Natural killer cell treated with Interleukin-12 subunit alpha and Interleukin-12 subunit beta and Interleukin-15 and Interleukin-18, amount 100 ng/mL, for 72 hours (primary cell): ENCODE measurements at regions not wholly inside any gene's neighbourhood (a gene's known extent, or its start where the extent isn't known, plus 50 kb on each side); places are given as distances from the start of the nearest gene placed in this dataset.

Source experiments
- ATAC-seq, 2 donors: fragments of 150-1000 bp; cut with Tn5 transposase in 1 of 2; sonication (Bioruptor Pico), chemical (Tn5 transposase) in 1 of 2; 2 replicates each; pipeline ENCODE4 v1.10.0; 2021
- DNase-seq: peaks from one replicate; pipeline ENCODE4 v3.0.0; 2022; ENCODE audit warnings: low spot score
- H3K27ac Mint-ChIP-seq, 2 donors: 1 replicate in 1 of 2; 2 replicates in 1 of 2; pipeline ENCODE4 v1.8.0; 2022; ENCODE audit warnings: mixed read lengths in 2 of 2, mild to moderate bottlenecking in 1 of 2, moderate library complexity in 1 of 2
- H3K27me3 Mint-ChIP-seq, 2 donors: 1 replicate in 1 of 2; 2 replicates in 1 of 2; pipeline ENCODE4 v1.8.0; 2022; ENCODE audit warnings: mixed read lengths in 2 of 2
- H3K36me3 Mint-ChIP-seq: one replicate; pipeline ENCODE4 v1.8.0; 2022; ENCODE audit warnings: mixed read lengths
- H3K4me1 Mint-ChIP-seq, 2 donors: 1 replicate in 1 of 2; 2 replicates in 1 of 2; pipeline ENCODE4 v1.8.0; 2022; ENCODE audit warnings: low read depth in 2 of 2, mixed read lengths in 2 of 2, mild to moderate bottlenecking in 1 of 2
- H3K4me3 Mint-ChIP-seq: one replicate; pipeline ENCODE4 v1.8.0; 2022; ENCODE audit warnings: mixed read lengths
- H3K9me3 Mint-ChIP-seq: 2 replicates; pipeline ENCODE4 v1.8.0; 2022; ENCODE audit warnings: mixed read lengths

GRCh38 chr4:185883591-185883990, 71.6 kb upstream of the SORBS2 start:
- no peaks in the 10 kb centered on the region for H3K36me3 Mint-ChIP-seq
- H3K27ac Mint-ChIP-seq, result no peak overlapping the region
- no peak for DNase-seq
- no peak overlapping the region for H3K4me3 Mint-ChIP-seq
- ATAC-seq, result no peak
- H3K27me3 Mint-ChIP-seq, result peaks cover 0 to 2% of the 10 kb centered on the region in 2 donors
- no peaks in the 10 kb centered on the region for H3K4me1 Mint-ChIP-seq
- H3K9me3 Mint-ChIP-seq, result no peaks in the 10 kb centered on the region

GRCh38 chr4:185885075-185885474, 73.1 kb upstream of the SORBS2 start:
- no peaks in the 10 kb centered on the region for H3K9me3 Mint-ChIP-seq
- ATAC-seq (no peak), DNase-seq (no peak)
- no peaks in the 10 kb centered on the region for H3K4me1 Mint-ChIP-seq
- H3K36me3 Mint-ChIP-seq, result peaks cover 6% of the 10 kb centered on the region
- no peak overlapping the region for H3K27ac Mint-ChIP-seq
- no peak overlapping the region for H3K4me3 Mint-ChIP-seq
- peaks cover 2 to 8% of the 10 kb centered on the region in 2 donors for H3K27me3 Mint-ChIP-seq

GRCh38 chr4:185885604-185886003, 73.6 kb upstream of the SORBS2 start:
- ATAC-seq, result no peak
- no peaks in the 10 kb centered on the region for H3K4me1 Mint-ChIP-seq
- DNase-seq, result no peak

GRCh38 chr4:185886832-185887524, 75.0 kb upstream of the SORBS2 start:
- DNase-seq, result no peak
- Mint-ChIP-seq H3K36me3 (peaks cover 6% of the 10 kb centered on the region), H3K4me1 (no peaks in the 10 kb centered on the region), H3K9me3 (no peaks in the 10 kb centered on the region), H3K4me3 (no peak overlapping the region), H3K27ac (no peak overlapping the region), H3K27me3 (peaks cover 6 to 8% of the 10 kb centered on the region in 2 donors)
- no peak for ATAC-seq

More at GRCh38 chr4:185885604-185886003, 73.6 kb upstream of the SORBS2 start:
- peaks cover 6% of the 10 kb centered on the region for H3K36me3 Mint-ChIP-seq
- no peak overlapping the region for H3K4me3 Mint-ChIP-seq
- H3K9me3 Mint-ChIP-seq, result no peaks in the 10 kb centered on the region
- H3K27ac Mint-ChIP-seq, result no peak overlapping the region
- peaks cover 5 to 8% of the 10 kb centered on the region in 2 donors for H3K27me3 Mint-ChIP-seq

DNA sequence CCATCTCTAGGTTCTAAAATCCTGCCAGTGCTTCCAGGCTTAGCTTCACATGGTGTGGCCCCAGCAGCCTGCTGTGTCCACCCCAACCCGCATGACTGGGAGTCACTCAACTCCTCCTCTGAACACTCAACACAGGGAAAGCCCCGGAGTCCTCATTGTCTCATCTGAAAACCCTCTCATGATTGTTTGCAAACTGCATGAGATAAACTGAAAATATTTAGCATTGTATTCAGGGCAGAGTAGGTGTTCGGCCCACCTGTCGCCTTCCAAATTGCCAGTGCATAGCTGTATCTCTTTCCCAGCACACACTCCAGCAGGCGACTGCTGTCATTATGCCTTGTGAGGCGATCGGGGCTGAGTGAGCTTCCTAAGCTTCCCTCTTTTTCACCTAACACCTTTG, 76.7 kb upstream of the SORBS2 start:
- Mint-ChIP-seq H3K27ac (no peak overlapping the region), H3K27me3 (peaks cover 7 to 8% of the 10 kb centered on the region in 2 donors), H3K9me3 (no peaks in the 10 kb centered on the region), H3K4me3 (no peak overlapping the region), H3K36me3 (peaks cover 6% of the 10 kb centered on the region), H3K4me1 (no peaks in the 10 kb centered on the region)
- no peak for ATAC-seq
- DNase-seq, result no peak

GRCh38 chr4:185889585-185889984, 77.6 kb upstream of the SORBS2 start:
- H3K9me3 Mint-ChIP-seq, result no peaks in the 10 kb centered on the region
- H3K27me3 Mint-ChIP-seq, result peaks cover 7 to 8% of the 10 kb centered on the region in 2 donors
- H3K27ac Mint-ChIP-seq, result no peak overlapping the region

GRCh38 chr4:185890196-185890595, 78.2 kb upstream of the SORBS2 start:
- ATAC-seq (no peak), DNase-seq (no peak)
- no peaks in the 10 kb centered on the region for H3K9me3 Mint-ChIP-seq
- no peaks in the 10 kb centered on the region for H3K4me1 Mint-ChIP-seq
- H3K36me3 Mint-ChIP-seq, result peaks cover 6% of the 10 kb centered on the region
- H3K27me3 Mint-ChIP-seq, result peaks cover 7 to 8% of the 10 kb centered on the region in 2 donors
- no peak overlapping the region for H3K27ac Mint-ChIP-seq
- no peak overlapping the region for H3K4me3 Mint-ChIP-seq

More at GRCh38 chr4:185889585-185889984, 77.6 kb upstream of the SORBS2 start:
- no peaks in the 10 kb centered on the region for H3K4me1 Mint-ChIP-seq
- no peak overlapping the region for H3K4me3 Mint-ChIP-seq
- DNase-seq, result no peak
- no peak for ATAC-seq
- H3K36me3 Mint-ChIP-seq, result peaks cover 6% of the 10 kb centered on the region

- Mint-ChIP-seq H3K36me3 (peaks cover 6% of the 10 kb centered on the region), H3K4me1 (peaks cover 0 to 3% of the 10 kb centered on the region in 2 donors), H3K4me3 (no peak overlapping the region), H3K27me3 (peaks cover 7 to 8% of the 10 kb centered on the region in 2 donors), H3K27ac (no peak overlapping the region), H3K9me3 (no peaks in the 10 kb centered on the region)
- ATAC-seq (no peak), DNase-seq (no peak)
Measured at GRCh38 chr4:185892165-185892564, 80.2 kb upstream of the SORBS2 start.

DNA sequence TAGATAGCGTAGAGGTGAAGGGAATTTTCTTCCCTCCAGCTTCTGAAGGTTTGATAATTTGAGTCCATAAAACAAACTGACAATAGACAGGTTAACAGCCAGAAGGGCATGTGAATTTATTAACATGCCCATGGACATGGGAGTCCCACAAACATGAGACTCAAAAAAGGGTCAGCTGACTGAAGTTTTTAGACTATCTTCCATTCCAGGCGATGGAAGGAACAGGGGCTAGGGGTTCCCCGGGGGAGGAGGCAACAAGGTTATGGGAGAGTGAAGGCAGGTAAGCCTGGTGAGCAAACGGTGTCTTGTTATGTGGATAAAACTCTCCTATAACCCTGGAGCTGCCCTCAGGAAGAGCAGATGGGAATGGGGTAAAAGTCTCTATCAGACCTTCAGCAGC, 81.5 kb upstream of the SORBS2 start:
- Mint-ChIP-seq H3K9me3 (no peaks in the 10 kb centered on the region), H3K36me3 (peaks cover 6% of the 10 kb centered on the region), H3K27ac (no peak overlapping the region), H3K4me3 (no peak overlapping the region), H3K27me3 (peaks cover 7 to 8% of the 10 kb centered on the region in 2 donors), H3K4me1 (peaks cover 0 to 4% of the 10 kb centered on the region in 2 donors)
- DNase-seq (no peak), ATAC-seq (no peak)

DNA sequence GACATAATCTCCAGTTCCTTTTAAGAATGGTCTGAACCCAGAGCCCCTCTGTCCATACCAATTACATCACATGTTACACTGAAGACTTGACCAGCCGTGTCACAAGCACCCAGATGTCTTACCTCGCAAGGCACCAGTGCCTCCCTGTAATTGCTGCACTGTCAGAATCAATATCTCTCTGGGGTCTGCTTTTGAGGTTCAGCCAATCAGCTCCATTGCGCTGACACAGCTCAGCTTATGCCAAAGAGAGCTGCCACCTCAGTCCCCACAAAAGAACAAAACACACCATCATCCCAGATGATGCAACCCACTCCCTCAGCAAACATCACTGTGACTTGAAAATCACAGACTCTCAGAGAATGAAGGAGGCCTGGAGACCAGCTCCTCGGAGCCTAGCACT, 82.5 kb upstream of the SORBS2 start:
- no peak for ATAC-seq
- no peak for DNase-seq
- no peaks in the 10 kb centered on the region for H3K9me3 Mint-ChIP-seq
- H3K4me3 Mint-ChIP-seq, result no peak overlapping the region
- peaks cover 3% of the 10 kb centered on the region for H3K36me3 Mint-ChIP-seq
- H3K27ac Mint-ChIP-seq, result no peak overlapping the region
- H3K27me3 Mint-ChIP-seq, result peaks cover 5% of the 10 kb centered on the region in 2 donors
- H3K4me1 Mint-ChIP-seq, result peaks cover 0 to 4% of the 10 kb centered on the region in 2 donors

- no peak overlapping the region for H3K4me3 Mint-ChIP-seq
- no peak for ATAC-seq
- peaks cover 0 to 4% of the 10 kb centered on the region in 2 donors for H3K4me1 Mint-ChIP-seq
- no peaks in the 10 kb centered on the region for H3K9me3 Mint-ChIP-seq
- no peak overlapping the region for H3K27ac Mint-ChIP-seq
- peaks cover 5 to 7% of the 10 kb centered on the region in 2 donors for H3K27me3 Mint-ChIP-seq
- no peaks in the 10 kb centered on the region for H3K36me3 Mint-ChIP-seq
- no peak for DNase-seq
Measured at GRCh38 chr4:185895351-185895750, 83.4 kb upstream of the SORBS2 start.

GRCh38 chr4:185895866-185896265, 83.9 kb upstream of the SORBS2 start:
- H3K4me1 Mint-ChIP-seq, result peaks cover 0 to 4% of the 10 kb centered on the region in 2 donors
- no peaks in the 10 kb centered on the region for H3K36me3 Mint-ChIP-seq
- H3K4me3 Mint-ChIP-seq, result no peak overlapping the region
- H3K27me3 Mint-ChIP-seq, result peaks cover 2 to 7% of the 10 kb centered on the region in 2 donors
- no peaks in the 10 kb centered on the region for H3K9me3 Mint-ChIP-seq
- DNase-seq (no peak), ATAC-seq (no peak)
- H3K27ac Mint-ChIP-seq, result no peak overlapping the region

DNA sequence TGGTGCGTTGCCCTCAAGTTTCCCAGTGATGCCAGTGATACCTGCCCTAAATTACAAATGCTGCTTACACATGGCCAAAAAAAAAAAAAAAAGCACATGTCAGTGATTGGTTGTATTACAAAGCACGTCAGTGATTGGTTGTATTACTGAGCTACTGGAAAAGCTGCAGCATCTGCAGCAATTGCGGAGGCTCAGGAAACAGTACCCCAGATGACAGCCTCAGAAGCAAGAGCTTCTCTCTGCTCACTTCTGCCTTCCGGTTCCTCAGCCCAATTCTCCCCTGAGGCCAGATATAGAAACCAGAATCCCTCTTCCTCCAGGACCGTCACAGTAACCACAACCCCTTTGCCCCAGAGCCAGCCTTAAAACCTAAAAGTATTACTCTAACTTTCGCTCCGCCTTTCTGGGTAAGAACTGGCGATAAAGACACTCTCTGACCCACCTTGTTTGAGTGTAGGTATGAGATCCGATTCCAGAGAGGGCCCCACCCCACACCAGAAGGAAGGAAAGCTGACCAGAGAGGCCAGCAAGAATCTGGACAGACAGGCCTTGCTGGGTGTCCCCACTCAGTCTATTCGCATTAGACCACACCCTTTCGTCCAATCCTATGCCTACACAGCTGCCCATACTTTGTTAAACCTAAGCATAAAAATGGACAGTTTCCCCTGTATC, 85.0 kb upstream of the SORBS2 start:
- H3K27me3 Mint-ChIP-seq, result peaks cover 2 to 7% of the 10 kb centered on the region in 2 donors
- H3K36me3 Mint-ChIP-seq, result no peaks in the 10 kb centered on the region
- no peaks in the 10 kb centered on the region for H3K9me3 Mint-ChIP-seq
- DNase-seq (no peak), ATAC-seq (no peak)
- no peak overlapping the region for H3K4me3 Mint-ChIP-seq
- peaks cover 0 to 4% of the 10 kb centered on the region in 2 donors for H3K4me1 Mint-ChIP-seq
- no peak overlapping the region for H3K27ac Mint-ChIP-seq

DNA sequence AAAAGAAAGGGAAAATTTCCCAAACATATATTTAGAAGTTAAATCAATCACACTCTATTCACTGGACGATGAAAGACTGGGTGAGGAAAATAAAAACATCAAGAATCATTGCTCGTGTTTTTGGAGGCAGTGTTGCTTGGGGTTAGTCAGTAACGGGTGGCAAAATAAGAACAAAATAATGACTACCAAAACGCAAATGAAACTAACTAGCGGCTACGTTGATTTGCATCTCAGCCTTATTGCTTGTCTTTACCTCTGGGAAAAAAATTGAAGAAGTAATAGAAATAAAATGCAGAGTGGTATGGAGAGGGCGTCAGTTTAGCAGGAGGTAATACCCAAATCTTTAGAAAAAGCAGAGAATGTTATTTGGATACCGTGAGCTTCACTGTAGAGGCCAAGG, 86.4 kb upstream of the SORBS2 start:
- no peak overlapping the region for H3K4me3 Mint-ChIP-seq
- H3K27ac Mint-ChIP-seq, result no peak overlapping the region
- no peaks in the 10 kb centered on the region for H3K9me3 Mint-ChIP-seq
- DNase-seq, result no peak
- H3K27me3 Mint-ChIP-seq, result peaks cover 0 to 7% of the 10 kb centered on the region in 2 donors
- no peaks in the 10 kb centered on the region for H3K36me3 Mint-ChIP-seq
- peaks cover 0 to 4% of the 10 kb centered on the region in 2 donors for H3K4me1 Mint-ChIP-seq
- no peak for ATAC-seq
